GM21447 (cell line): ENCODE measurements at regions not wholly inside any gene's neighbourhood (a gene's known extent, or its start where the extent isn't known, plus 50 kb on each side); places are given as distances from the start of the nearest gene placed in this dataset.

ENCODE experiments used
- ATAC-seq: cut with Tn5 transposase; IDR thresholded peaks from one replicate; pipeline ENCODE4 v1.9.1; 2021; ENCODE audit not compliant: unreplicated experiment

DNA sequence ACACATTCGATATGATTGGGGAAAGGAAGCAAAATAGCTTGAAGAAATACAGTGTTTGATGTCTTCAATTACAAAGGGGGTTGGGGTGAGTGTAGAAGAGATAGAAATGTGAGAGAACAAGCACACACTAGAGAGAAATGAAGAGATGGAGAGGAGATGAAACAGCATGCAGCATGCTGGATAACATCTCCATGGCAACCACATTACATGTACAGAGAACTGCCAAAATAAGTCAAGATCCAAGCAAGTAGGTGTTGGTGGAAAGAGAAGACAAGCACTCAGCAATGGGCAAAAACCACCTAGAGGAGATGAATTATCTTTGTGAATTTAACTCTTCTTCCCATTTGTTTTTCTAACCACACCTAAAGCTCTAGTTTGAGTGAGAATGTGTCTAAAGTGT, 289.8 kb downstream of the GRIN2B start:
- ATAC-seq = no peak

DNA sequence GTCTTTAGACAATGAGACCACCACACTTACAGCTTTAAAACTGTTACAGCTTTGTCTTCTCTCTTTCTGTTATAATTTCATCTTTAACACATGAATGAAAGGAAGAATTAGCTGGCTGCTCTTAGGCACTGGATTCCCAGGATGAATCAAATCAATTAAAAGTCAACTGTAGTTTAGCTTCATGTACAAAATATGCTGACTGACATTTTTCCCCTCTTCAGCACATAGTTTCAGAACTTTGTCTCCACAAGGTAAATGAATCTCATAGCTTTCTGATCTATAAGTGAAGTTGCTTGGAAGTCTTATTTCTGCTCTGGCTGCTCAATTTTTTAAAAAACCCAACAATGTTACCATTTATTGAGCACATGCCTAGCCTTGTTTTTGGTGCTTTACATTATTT, 293.8 kb downstream of the GRIN2B start:
- no peak for ATAC-seq

DNA sequence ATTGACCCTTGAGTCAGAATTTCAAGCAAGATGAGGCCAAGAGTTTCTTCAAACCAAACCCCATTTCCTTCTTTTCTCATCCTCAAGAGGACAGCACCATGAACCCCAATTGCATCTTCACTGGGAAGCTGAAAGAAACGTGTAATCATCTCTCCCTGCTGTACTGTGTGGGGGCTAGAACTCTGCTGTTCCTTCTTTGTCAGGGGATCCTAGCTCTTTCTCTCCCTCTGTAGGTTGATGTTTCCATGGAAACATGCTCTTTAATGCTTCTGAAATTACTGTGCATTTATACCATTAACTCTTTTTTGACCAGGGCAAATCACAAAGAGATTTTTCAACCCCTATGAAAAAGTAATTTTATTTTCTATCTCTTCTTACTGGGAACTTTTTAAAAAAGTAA, 295.1 kb downstream of the GRIN2B start:
- no peak for ATAC-seq

DNA sequence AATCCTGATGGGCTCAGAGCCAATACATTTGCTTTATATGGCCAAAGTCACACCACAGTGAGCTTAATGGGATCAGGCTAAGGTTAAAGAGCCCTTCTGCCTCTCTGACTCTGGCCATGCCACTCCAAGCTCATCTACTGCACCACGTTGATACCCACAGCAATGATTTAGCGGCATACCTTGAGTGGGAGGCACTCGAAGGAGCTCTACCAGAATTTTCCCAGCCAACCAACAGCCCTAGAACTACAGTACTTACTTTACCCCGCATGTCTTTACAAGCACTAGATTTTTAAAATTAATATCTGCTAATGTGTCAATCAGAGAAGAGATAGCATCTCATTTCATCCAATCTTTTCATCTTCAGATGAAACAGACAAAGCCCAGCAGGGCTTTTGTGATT, 300.5 kb downstream of the GRIN2B start:
- ATAC-seq = no peak

DNA sequence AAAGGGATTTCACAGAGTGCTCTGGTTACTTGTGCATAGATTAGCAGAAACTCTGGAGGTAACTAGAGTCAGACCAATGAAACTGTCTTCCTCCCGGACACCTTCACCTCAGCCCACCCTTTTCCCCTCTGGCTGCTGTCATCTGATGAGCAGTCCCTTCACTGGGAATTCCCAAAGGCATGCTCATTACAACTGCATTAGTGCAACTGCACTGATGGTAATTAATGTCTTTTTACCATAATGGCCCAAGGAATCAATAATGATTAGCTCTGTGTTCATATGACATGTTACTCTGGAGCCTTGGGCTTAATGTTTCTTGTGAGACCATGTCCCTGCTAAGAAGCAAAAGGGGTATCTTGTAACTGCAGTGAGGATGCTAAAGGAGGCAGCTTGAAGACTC, 304.5 kb downstream of the GRIN2B start:
- no peak for ATAC-seq

DNA sequence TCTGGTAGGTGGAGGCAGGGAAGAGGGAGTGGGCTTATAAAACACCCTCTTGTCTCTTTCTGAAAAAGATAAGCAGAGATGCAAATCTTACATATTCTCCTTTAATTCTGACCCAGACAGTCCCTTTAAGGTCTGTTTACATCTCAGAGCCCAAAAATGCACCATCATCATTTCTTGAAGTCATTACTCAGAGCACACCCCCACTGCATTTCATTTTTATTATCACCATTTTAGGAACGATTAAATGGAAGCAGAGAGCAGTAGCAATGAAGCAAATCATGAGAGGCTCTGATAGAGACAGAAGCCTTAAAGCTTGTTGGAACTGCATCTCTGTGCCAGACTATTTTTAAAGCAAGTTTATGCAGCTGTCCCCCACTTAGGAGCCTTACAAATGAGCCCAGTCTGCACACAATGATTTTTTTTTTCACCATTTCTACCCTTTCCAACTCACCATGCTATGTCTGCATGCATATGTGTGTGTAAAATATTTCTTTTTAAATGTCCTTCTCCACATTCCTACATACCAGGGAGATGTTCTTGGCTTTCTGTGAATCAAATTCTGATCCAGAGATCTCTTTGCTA, 311.0 kb downstream of the GRIN2B start:
- no peak for ATAC-seq

DNA sequence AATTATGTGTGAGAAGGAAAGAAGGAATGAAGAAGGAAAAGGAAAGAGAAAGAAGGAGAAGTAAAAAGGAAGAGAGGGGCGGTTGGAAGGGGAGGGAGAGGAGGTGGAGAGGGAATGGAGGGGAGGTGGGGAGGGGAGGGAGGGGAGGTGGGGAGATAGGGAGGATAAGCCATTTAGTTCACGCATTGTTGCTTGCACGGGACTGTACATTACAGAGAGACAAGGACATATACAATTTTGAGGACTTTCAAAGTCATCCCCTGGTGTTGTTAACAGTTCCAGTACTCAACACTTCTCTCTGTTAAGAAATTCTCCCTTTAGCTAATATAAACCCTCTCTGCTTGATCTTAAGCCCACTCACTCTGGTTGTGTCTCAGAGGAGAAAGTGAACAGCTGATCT, 312.5 kb downstream of the GRIN2B start:
- ATAC-seq = no peak

DNA sequence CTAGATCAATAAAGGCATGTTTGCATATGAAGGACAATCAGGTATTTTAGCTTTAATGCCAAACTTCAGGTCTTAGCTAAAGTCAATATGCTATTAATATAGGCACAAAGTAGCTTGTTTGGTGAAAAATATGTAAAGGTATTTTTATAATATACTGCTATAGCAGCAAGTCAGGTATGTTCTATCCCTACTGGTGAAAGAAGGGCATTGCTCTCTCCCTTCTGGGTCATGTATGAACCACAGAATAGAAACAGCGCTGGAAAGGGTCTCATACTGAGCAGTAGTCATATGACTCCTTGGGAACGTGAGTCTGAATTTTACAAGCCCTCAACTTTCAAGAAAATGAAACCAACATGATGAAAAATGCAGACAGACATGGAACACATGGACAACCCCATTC, 314.6 kb downstream of the GRIN2B start:
- no peak for ATAC-seq

DNA sequence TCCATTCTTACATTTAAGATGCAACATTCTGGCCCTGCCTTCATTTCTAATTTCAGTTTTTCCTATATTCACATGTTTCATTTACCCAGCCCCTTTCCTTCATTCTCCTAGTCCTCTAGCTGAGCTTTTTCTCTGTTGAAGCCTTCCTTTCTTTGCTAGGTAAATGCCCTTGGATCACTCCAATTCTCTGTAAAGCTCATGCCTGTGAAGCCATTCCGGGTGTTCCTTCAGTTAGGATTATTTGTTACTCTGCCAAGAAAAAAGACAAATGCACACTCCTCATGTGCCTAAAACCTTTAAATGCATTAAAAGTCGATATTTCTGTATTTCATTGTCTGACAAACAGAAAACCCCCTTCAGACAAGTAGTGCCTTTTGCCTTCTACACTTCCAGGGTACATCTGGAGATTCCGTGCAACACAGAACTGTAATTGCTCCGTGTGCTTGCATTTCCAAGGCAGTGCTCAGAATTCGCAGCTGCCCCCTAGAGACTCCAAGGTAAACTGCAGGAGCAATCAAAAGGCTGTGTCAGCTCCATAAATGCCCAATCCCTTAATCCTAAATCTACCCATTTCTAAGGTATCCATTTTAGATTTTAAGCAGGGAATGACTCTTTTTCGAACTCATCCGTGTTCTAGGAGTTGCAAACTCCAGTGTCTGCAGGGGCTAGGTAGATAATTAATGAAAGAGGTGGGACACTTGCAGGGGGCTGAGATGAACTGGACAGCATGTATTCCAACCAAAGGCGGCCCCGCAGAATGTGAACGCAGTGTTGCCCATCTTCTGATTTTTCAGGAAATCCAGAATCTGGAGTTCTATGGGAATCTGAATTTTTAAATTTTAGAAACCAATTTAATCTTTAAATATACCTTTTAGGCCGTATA, 320.2 kb downstream of the GRIN2B start:
- no peak for ATAC-seq

DNA sequence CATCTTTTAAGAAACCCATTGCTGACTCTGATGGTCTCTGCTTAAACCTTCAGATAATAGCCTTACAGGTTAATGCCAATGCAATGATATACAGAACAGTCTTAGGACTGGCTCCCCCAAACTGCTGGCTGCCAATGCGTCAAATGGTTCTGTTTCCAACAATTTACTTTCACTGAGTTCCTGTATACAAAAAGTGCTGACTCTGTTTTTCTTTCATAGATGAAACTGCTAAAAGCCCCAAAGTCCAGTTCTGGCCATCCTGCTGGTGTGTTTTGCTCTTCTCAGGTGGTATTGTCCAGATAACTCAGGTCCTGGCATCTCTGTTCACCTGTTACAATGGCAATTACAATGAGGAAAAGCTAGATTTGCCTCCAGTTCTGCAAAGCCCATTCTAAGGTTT, 326.9 kb downstream of the GRIN2B start:
- no peak for ATAC-seq

DNA sequence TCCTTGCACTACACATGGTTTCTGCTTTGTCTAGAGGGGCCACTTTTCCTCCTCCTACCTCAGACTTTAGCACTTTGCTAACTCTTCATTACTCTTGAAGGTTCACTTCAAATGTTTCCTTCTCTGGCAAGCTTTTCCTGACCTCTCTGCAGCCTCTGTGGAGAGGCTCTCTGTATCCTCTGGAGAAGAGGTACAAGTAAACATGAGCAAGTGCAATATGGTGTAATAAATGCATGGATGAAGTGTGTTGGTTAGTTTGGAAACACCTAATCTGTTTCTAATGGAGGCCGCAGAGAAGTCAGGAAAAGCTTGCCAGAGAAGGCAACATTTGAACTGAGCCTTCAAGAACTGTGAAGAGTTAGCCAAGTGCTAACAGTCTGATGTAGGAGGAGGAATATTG, 329.3 kb downstream of the GRIN2B start:
- no peak for ATAC-seq

DNA sequence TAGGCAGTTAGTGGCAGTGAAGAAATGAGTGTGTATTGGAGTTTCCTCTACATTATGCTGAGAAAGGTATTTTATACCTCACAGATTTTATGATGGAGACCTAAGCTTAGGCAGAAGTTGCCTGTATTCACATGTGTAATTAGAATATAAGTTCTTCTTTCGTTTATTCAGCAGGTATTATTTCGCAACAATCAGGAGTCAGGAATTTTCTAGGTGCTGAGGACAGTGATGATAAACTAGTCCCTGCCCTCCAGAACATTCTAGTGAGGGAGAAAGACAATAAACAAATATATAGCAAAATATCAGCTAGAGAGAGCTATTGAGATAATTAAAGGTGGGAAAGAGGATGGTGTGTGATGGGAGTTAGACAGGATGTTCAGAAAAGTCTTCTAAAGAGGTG, 345.7 kb downstream of the GRIN2B start:
- ATAC-seq = no peak

DNA sequence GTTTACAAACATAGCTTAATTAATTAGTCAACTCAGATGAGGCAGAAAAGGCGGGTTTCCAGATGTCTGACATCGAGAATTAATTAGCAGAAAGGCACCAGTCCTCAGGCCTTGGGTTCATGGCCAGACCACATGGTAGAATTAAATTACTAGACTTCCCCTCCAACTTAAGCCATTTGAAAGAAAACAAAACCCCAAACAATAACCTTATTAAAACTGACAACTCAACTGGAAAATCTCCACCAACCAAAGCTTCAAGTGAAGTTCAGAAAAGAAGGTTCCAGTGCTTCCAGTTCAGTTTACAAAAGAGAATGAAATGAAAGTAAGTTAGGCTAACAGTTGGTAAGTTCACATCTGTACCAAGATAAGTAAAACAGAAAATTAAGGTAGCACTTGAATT, 349.5 kb downstream of the GRIN2B start:
- no peak for ATAC-seq

DNA sequence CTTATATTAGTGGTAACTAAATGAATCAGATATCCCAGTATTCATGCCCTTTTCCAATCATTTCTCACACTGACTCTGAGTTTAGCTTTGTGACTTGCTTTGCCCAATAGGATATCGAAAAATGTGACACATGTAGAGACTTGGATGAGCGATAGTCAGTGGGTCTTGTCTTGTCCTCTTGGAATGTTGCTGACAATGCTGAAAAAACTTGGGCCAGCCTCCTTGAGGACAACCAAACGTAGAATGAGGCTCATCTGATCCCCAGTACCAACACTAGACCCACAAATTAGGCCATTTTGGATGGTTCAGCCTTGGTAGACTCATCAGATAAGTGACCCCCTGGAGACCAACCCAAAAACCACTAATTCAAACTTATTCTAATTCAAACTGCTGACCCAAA, 351.0 kb downstream of the GRIN2B start:
- ATAC-seq = no peak

DNA sequence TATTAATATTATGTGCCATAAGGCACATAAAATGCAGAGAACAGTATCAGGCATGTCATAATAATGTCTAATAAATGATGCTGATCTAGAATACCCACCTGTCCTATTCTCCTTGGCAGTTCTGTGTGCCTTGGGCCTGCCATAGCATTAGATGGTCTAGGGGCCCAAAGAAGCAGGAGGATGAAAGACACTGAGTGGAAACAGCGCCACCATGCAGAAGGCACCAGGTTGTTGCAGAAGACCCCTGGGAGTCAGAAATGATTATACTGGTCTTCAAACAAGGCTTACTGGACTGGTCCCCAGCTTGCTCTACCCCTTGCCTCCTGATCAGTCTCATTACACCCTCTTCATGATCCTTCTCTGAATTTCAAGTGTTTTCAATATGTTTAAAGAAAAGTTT, 353.3 kb downstream of the GRIN2B start:
- ATAC-seq = no peak

DNA sequence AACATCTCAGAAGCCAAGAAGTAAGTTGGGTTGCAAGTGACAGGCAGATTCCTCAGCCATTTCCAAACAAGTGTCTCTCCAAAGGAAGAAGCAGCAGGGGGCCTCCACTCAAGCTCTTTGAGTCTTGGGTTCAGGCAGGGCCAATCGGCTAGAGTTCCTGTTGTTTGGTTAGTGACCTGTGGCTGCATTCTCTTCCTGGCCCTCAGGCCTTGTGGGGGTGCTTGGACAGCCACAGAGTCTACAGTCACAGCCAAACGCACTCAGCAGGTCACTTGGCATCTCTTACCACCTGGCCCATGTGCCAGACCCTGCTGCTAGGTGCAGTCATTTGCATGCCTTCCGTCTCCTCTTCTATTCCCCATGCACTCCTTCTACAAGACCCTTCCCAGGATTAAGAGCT, 353.9 kb downstream of the GRIN2B start:
- ATAC-seq = no peak

DNA sequence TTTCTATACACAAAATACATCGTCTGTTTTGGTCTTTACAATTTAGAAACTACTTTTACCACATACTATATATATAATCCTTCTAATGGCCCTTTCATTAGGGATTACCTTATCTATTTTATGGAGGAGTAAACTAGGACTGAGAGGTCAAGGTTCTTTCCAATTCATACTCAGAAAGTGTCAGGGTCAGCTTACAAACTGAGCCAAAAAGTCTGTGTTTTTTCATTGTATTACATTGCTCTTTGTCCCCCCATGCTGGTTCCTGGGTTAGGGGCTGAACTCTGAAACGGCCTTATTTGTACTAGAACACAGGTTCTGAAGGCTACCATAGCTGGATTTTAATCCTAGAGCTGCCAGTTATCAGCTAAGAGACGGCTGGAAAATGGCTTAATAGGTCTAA, 368.1 kb downstream of the GRIN2B start:
- no peak for ATAC-seq

DNA sequence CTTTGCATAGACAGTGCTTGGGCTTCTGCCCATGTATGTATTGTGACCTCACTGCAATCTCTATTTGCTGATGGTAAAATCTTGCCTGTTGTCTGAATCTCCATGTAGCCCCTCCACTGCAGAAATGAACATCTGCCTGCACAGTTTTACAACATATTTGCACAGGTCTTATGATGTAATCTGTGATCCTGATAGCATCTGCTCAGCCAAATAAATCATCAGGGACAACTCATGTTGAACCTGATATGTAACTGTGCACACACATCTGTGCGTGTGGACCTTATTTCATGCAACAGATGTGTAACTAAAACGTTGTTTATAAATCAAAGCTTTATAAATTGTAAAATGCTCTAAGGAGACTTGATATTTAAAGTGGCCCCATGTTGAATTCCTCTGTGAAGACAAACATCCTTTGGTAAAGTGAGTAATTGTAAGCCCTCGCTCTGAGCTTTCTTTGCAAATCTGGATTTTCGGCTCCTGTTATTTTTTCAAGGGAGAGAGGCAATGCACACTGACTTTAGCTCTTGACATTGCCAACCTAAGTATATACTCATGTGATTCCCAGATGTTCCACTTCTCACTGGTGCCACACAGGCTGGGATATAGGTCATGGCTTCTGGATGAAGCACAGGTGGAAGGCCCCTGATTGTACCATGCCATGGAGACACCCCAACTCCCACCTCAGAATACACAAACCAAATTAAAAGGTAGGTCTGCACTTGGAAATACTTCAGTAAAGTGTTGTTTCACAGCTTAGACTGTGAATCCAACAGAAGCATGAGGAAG, 371.3 kb downstream of the GRIN2B start:
- no peak for ATAC-seq

DNA sequence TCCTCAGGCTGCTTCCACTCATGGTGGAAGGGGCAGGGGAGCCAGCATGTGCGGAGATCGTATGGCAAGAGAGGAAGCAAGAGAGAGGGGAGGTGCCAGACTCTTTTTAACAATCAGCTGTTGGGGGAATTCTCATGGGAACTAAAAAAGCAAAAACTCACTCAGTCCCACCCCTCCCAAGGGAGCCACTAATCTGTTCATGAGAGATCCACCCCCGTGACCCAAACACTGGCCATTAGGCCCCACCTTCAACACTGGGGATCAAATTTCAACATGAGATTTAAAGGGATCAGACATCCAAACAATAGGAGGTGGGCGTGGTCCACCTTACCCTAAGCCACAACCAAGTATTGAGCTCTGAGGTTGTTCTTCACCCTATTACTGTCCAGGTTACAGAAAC, 375.1 kb downstream of the GRIN2B start:
- ATAC-seq = no peak

DNA sequence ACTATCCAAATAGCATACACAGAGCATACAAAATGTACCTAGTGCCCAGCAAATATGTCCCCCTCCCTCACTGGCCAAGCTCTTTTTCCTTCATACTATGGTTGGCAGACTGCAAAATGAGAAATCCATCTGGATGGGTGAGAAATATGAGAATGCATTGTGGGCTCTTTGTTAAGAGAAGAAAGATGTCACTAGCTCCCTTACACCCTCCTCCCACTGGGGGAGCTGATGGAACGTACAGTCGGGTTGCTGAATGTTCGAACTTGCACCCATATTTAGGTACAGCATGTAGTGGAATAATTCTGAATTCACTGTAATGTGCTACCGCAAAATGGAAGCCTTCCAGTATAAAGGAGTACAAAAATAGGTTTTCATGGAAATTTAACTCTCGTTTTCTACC, 377.4 kb downstream of the GRIN2B start:
- no peak for ATAC-seq

DNA sequence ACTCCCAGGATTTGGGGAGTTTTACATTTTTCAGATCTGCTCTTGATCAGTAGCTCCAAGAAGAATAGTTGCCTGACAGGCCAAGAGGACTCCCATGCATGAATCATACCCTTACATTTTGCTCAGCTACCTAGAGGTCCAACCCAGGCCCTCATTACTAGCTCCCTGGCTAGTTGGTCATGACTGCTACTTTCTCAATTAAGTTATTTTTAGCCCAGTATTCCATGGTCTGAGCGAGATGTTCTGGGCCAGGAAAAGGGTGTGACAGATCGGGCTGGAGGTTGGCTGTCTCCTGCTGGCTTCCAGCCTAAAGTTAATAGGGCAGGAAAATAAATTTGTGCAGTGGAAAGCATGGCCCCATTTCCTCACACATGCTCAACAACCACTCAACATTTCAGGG, 379.2 kb downstream of the GRIN2B start:
- no peak for ATAC-seq

DNA sequence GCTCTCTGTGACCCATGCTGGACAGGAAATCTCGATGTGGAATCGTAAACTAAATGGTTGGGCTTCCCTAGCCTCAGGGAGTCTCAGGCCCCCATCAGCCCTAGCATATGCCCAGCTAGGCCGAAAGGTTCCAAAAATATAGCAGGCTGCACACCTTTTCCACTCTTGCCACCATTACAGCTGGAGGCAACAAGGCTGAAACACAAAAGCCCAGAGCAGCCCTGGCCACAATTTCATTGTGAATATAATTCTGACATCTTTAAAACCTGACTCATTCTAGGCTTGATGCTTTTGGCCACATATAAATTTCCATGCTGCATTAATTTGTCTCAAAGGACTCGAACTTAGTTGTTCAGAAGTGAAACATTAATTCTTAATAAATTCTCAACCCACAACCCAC, 382.2 kb downstream of the GRIN2B start:
- no peak for ATAC-seq
